Liver (tissue), 8 donors: ENCODE measurements at regions not wholly inside any gene's neighbourhood (a gene's known extent, or its start where the extent isn't known, plus 50 kb on each side); places are given as distances from the start of the nearest gene placed in this dataset.

Source experiments
- DNase-seq: peaks from one replicate; pipeline ENCODE4 v3.0.0-alpha.2; 2017; ENCODE audit warnings: low spot score
- H3K27ac ChIP-seq, 2 donors: one replicate each; pipeline ENCODE4 v1.7.0; 2013; ENCODE audit warnings: inconsistent platforms in 2 of 2, low read length in 2 of 2, control low read depth in 1 of 2, low read depth in 1 of 2, mild to moderate bottlenecking in 1 of 2
- H3K27me3 ChIP-seq, 4 donors: one replicate each; pipeline versions ENCODE4 v1.6.1 to v1.7.0; 2013; ENCODE audit warnings: low read length in 3 of 4, inconsistent platforms in 1 of 4, mild to moderate bottlenecking in 1 of 4, moderate library complexity in 1 of 4; ENCODE audit not compliant: control insufficient read depth in 4 of 4, insufficient read depth in 4 of 4
- H3K36me3 ChIP-seq, 4 donors: one replicate each; pipeline versions ENCODE4 v1.6.1 to v1.7.0; 2013; ENCODE audit warnings: low read length in 3 of 4, mild to moderate bottlenecking in 3 of 4, low read depth in 1 of 4, moderate library complexity in 1 of 4; ENCODE audit not compliant: control insufficient read depth in 4 of 4, insufficient read depth in 3 of 4
- H3K4me1 ChIP-seq, 4 donors: one replicate each; pipeline versions ENCODE4 v1.6.1 to v1.7.0; 2013; ENCODE audit warnings: low read length in 3 of 4, mild to moderate bottlenecking in 3 of 4, moderate library complexity in 1 of 4; ENCODE audit not compliant: control insufficient read depth in 4 of 4, insufficient read depth in 4 of 4
- H3K4me3 ChIP-seq, 3 donors: one replicate each; pipeline versions ENCODE4 v1.6.1 to v1.7.0; 2013; ENCODE audit warnings: low read length in 3 of 3, control low read depth in 1 of 3, low read depth in 1 of 3, mild to moderate bottlenecking in 1 of 3
- H3K9ac ChIP-seq, 2 donors: one replicate each; pipeline ENCODE4 v1.7.0; 2013; ENCODE audit warnings: low read length in 2 of 2, mild to moderate bottlenecking in 2 of 2, moderate library complexity in 2 of 2, control low read depth in 1 of 2, low read depth in 1 of 2
- H3K9me3 ChIP-seq, 4 donors: one replicate each; pipeline versions ENCODE4 v1.6.1 to v1.7.0; 2013; ENCODE audit warnings: low read length in 3 of 4; ENCODE audit not compliant: control insufficient read depth in 4 of 4
- ATF3 ChIP-seq: IDR thresholded peaks from 2 replicates; pipeline ENCODE4 v1.6.1; 2016; ENCODE audit warnings: antibody characterized with exemption
- CTCF ChIP-seq: fragments of 150-350 bp; IDR thresholded peaks from 2 replicates; pipeline ENCODE4 v1.5.1; 2017; ENCODE audit warnings: improper control_type of control experiment, low read depth, low read length; ENCODE audit not compliant: missing input control
- EGR1 ChIP-seq, 2 donors: IDR thresholded peaks; 2 replicates each; pipeline ENCODE4 v1.6.1; 2016 to 2018; ENCODE audit warnings: antibody characterized with exemption in 2 of 2, low read depth in 2 of 2
- FOXA1 ChIP-seq: IDR thresholded peaks from 2 replicates; pipeline ENCODE4 v1.6.1; 2016; ENCODE audit warnings: antibody characterized with exemption
- FOXA2 ChIP-seq: IDR thresholded peaks from 2 replicates; pipeline ENCODE4 v1.6.1; 2016; ENCODE audit warnings: antibody characterized with exemption
- GABPA ChIP-seq, 2 donors: IDR thresholded peaks in 1 of 2; conservative IDR thresholded peaks in 1 of 2; 2 replicates each; pipeline ENCODE4 v1.6.1; 2016; ENCODE audit warnings: antibody characterized with exemption in 2 of 2, mild to moderate bottlenecking in 1 of 2, moderate library complexity in 1 of 2
- HNF4A ChIP-seq, 2 donors: conservative IDR thresholded peaks; 2 replicates each; pipeline ENCODE4 v1.6.1; 2016; ENCODE audit warnings: antibody characterized with exemption in 2 of 2, mild to moderate bottlenecking in 2 of 2
- HNF4G ChIP-seq: IDR thresholded peaks from 2 replicates; pipeline ENCODE4 v1.6.1; 2016; ENCODE audit warnings: antibody characterized with exemption
- JUND ChIP-seq, 2 donors: IDR thresholded peaks; 2 replicates each; pipeline ENCODE4 v1.6.1; 2016; ENCODE audit warnings: antibody characterized with exemption in 2 of 2
- MAX ChIP-seq: IDR thresholded peaks from 2 replicates; pipeline ENCODE4 v1.6.1; 2016; ENCODE audit warnings: antibody characterized with exemption
- NR2F2 ChIP-seq: IDR thresholded peaks from 2 replicates; pipeline ENCODE4 v1.6.1; 2016; ENCODE audit warnings: antibody characterized with exemption
- REST ChIP-seq: IDR thresholded peaks from 2 replicates; pipeline ENCODE4 v1.6.1; 2016; ENCODE audit warnings: antibody characterized with exemption, mild to moderate bottlenecking
- RXRA ChIP-seq, 2 donors: IDR thresholded peaks; 2 replicates each; pipeline ENCODE4 v1.6.1; 2017 to 2018; ENCODE audit warnings: antibody characterized with exemption in 2 of 2, mild to moderate bottlenecking in 1 of 2
- SP1 ChIP-seq: IDR thresholded peaks from 2 replicates; pipeline ENCODE4 v1.6.1; 2018; ENCODE audit warnings: antibody characterized with exemption, mild to moderate bottlenecking
- TAF1 ChIP-seq: conservative IDR thresholded peaks from 2 replicates; pipeline ENCODE4 v1.6.1; 2016; ENCODE audit warnings: antibody characterized with exemption, mild to moderate bottlenecking
- YY1 ChIP-seq: IDR thresholded peaks from 2 replicates; pipeline ENCODE4 v1.6.1; 2016; ENCODE audit warnings: antibody characterized with exemption, mild to moderate bottlenecking
- ZBTB33 ChIP-seq: IDR thresholded peaks from 2 replicates; pipeline ENCODE4 v1.6.1; 2016; ENCODE audit warnings: antibody characterized with exemption
- WGBS: extraction: QIAGEN DNeasy Blood & Tissue Kit; methylation state at CpG from one replicate; pipeline ENCODE4 v1.1.7; 2013; 5-methylcytosine and 5-hydroxymethylcytosine counted together
- donor health status: healthy.
- donor health status: healthy.
- donor health status: healthy.
- donor health status: healthy.
- donor health status: healthy.

GRCh38 chr2:216970359-216970915, 110.6 kb upstream of the TNP1 start (continued):
- no peak for TF ChIP-seq CTCF
- TF ChIP-seq HNF4G = no peak
- no peak for TF ChIP-seq HNF4A (conservative IDR thresholded peaks at IDR 0.05)
- TF ChIP-seq RXRA (IDR thresholded peaks at IDR 0.05) = no peak

GRCh38 chr2:216967889-216968288, 108.0 kb upstream of the TNP1 start:
- TF ChIP-seq FOXA2 (no peak), TAF1 (no peak), GABPA (IDR thresholded peaks at IDR 0.05 in 1 of 2, conservative IDR thresholded peaks at IDR 0.05 in 1 of 2) (no peak), REST (no peak), JUND (IDR thresholded peaks at IDR 0.05) (no peak), EGR1 (IDR thresholded peaks at IDR 0.05; ENCODE audit: low read depth in 2 of 2) (no peak), RXRA (IDR thresholded peaks at IDR 0.05) (no peak), ATF3 (no peak), CTCF (no peak), SP1 (no peak), YY1 (no peak), NR2F2 (no peak), MAX (no peak), ZBTB33 (no peak), FOXA1 (no peak)
- H3K27ac ChIP-seq = no peak overlapping the region
- WGBS = 94% methylated on average over 1 of the region's 1 CpG

More at GRCh38 chr2:216967889-216968288, 108.0 kb upstream of the TNP1 start:
- H3K9ac ChIP-seq = no peak overlapping the region
- no peak overlapping the region for H3K4me3 ChIP-seq
- H3K36me3 ChIP-seq = no peaks in the 10 kb centered on the region
- no peaks in the 10 kb centered on the region for H3K27me3 ChIP-seq
- no peak for DNase-seq
- no peaks in the 10 kb centered on the region for H3K4me1 ChIP-seq
- no peaks in the 10 kb centered on the region for H3K9me3 ChIP-seq
